IPS DF 6.9 (cell line): ENCODE measurements at regions not wholly inside any gene's neighbourhood (a gene's known extent, or its start where the extent isn't known, plus 50 kb on each side); places are given as distances from the start of the nearest gene placed in this dataset.

Experiments used
- DNase-seq: peaks from one replicate; pipeline ENCODE4 v3.0.0-alpha.2; 2013; ENCODE audit warnings: low read depth, low spot score
- H3K27ac ChIP-seq: one replicate; pipeline ENCODE4 v1.5.1; 2013; ENCODE audit warnings: low read length, control low read depth
- H3K27me3 ChIP-seq: 2 replicates; pipeline ENCODE4 v1.6.1; 2013; ENCODE audit warnings: mild to moderate bottlenecking, low read length; ENCODE audit not compliant: control insufficient read depth, insufficient read depth
- H3K36me3 ChIP-seq: 2 replicates; pipeline ENCODE4 v1.6.1; 2013; ENCODE audit warnings: low read length; ENCODE audit not compliant: control insufficient read depth, insufficient read depth
- H3K4me1 ChIP-seq: 2 replicates; pipeline ENCODE4 v1.6.1; 2013; ENCODE audit warnings: low read length; ENCODE audit not compliant: control insufficient read depth, insufficient read depth
- H3K4me3 ChIP-seq: 2 replicates; pipeline ENCODE4 v1.5.1; 2013; ENCODE audit warnings: mild to moderate bottlenecking, low read length
- H3K9me3 ChIP-seq: 2 replicates; pipeline ENCODE4 v1.6.1; 2013; ENCODE audit warnings: low read length, inconsistent platforms; ENCODE audit not compliant: control insufficient read depth, insufficient read depth
- WGBS: extraction: QIAGEN DNeasy Blood & Tissue Kit; methylation state at CpG from one replicate; pipeline ENCODE4 v1.1.7; 2013; ENCODE audit warnings: mixed read lengths, missing lambda C conversion rate; ENCODE audit not compliant: insufficient read length, insufficient coverage; 5-methylcytosine and 5-hydroxymethylcytosine counted together

GRCh38 chr5:79853028-79853427 lies 138.0 kb downstream of the MTX3 start:
- DNase-seq: no peak
- Histone ChIP-seq H3K4me3 (no peak overlapping the region), H3K36me3 (no peaks in the 10 kb centered on the region), H3K27me3 (no peaks in the 10 kb centered on the region), H3K4me1 (no peaks in the 10 kb centered on the region), H3K9me3 (no peaks in the 10 kb centered on the region), H3K27ac (no peak overlapping the region)
- WGBS: no CpG with 5 or more reads among the region's 3 CpGs

- no peak overlapping the region for H3K4me3 ChIP-seq
- no CpG with 5 or more reads among the region's 7 CpGs for WGBS
- no peaks in the 10 kb centered on the region for H3K4me1 ChIP-seq
- no peaks in the 10 kb centered on the region for H3K9me3 ChIP-seq
- no peak overlapping the region for H3K27ac ChIP-seq
- no peak for DNase-seq
- no peaks in the 10 kb centered on the region for H3K27me3 ChIP-seq
- H3K36me3 ChIP-seq: no peaks in the 10 kb centered on the region
Measured at GRCh38 chr5:79851391-79851863, 139.6 kb downstream of the MTX3 start.

DNA sequence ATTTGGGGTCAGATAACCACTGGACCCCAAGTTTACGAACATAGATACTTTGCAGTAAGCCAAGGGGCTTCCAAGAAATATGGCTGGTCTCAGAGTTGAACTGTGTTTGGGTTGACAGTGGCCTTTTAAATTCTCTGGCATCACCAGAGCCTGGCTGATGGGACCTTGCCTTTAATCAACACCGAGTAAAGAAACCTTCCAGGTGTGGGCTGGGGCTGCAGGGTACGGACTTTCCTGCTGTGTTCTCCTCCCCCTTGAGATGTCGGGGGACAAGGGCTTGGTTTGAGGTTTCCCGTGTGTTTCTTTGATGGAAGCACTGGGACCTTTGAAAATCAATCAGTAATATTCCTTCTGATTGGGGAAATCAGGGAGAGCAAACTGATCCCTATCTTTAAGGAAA lies 140.1 kb downstream of the MTX3 start:
- Histone ChIP-seq H3K4me1 (no peaks in the 10 kb centered on the region), H3K9me3 (no peaks in the 10 kb centered on the region), H3K27ac (no peak overlapping the region), H3K36me3 (no peaks in the 10 kb centered on the region), H3K27me3 (no peaks in the 10 kb centered on the region), H3K4me3 (no peak overlapping the region)
- WGBS: no CpG with 5 or more reads among the region's 5 CpGs
- no peak for DNase-seq

DNA sequence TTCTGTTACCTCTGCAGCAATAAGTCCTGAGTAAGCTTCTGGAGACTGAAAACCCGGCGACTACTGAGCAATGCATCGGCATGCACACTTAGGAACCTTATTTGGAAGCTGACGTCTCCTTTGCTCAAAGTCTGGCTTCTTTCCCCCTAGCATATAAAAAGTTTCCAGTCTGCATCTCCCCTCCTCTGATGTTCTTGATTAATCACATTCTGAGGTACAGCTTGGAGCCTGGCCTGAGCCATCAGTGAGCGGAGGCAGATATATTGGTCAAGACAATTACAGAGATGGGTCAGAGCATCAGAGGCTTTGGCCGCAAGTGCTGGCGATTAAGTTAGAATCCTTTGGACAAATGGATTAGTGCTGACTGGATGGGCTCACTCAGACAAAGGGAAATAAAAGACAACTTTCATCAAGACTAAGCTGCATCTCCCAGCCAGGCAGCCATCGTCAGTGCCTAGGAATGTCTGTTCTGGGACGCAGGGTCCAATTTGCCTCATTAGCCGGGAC lies 140.7 kb downstream of the MTX3 start:
- DNase-seq: no peak
- no peaks in the 10 kb centered on the region for H3K4me1 ChIP-seq
- no peaks in the 10 kb centered on the region for H3K36me3 ChIP-seq
- no peak overlapping the region for H3K4me3 ChIP-seq
- no peaks in the 10 kb centered on the region for H3K27me3 ChIP-seq
- no CpG with 5 or more reads among the region's 10 CpGs for WGBS
- no peaks in the 10 kb centered on the region for H3K9me3 ChIP-seq
- no peak overlapping the region for H3K27ac ChIP-seq

GRCh38 chr5:79849486-79850315 lies 141.4 kb downstream of the MTX3 start:
- no peak for DNase-seq
- Histone ChIP-seq H3K4me3 (no peak overlapping the region), H3K36me3 (no peaks in the 10 kb centered on the region), H3K4me1 (no peaks in the 10 kb centered on the region), H3K27me3 (no peaks in the 10 kb centered on the region), H3K9me3 (no peaks in the 10 kb centered on the region), H3K27ac (no peak overlapping the region)
- WGBS: no CpG with 5 or more reads among the region's 16 CpGs
